Glomerular visceral epithelial cell (primary cell): ENCODE measurements at regions not wholly inside any gene's neighbourhood (a gene's known extent, or its start where the extent isn't known, plus 50 kb on each side); places are given as distances from the start of the nearest gene placed in this dataset.

Experiments
- DNase-seq: peaks from one replicate; pipeline ENCODE4 v3.0.0-alpha.2; 2016; ENCODE audit errors: extremely low spot score

DNA sequence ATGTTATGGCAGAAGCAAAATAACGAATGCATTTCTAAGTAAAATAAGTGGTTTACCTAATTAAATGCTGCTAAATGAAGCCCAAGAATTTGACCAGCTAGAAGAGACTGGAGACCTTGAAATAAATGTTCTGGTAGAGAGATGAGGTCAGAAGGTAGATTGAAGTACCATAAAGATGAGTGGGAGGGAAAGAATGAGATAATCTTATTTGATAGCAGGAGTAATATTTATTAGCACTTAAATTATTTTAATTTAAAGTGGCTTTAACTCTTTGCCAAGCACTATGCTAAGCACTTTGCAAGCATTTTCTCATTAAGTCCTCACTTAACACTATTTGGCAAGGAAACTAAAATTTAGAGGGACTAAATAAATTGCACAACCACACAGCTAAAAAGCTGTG lies 314.9 kb upstream of the CCDC54 start:
- no peak for DNase-seq

- DNase-seq = peak; percentile 33
Observed at GRCh38 chr3:107062787-107063186, 314.5 kb upstream of the CCDC54 start.

DNA sequence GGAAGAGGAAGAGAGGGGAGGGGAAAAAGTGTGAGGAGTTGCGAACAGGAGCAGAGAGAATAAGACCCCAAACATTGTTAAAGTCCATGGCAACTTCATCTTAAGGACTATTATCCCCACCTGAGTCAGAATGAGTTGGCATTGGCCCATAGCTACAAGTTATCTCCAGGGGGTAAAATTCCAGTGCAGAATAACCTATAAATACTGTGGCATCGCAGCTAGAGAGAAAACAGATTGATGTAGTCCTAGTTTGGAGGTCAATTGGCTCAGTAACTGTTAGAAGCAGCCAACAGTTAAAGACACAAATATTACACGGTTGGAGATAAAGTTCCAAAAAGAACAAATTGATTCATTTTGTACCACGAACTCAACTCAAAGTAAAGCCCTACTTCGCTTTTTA lies 313.9 kb upstream of the CCDC54 start:
- peak; percentile 82 for DNase-seq

GRCh38 chr3:107064405-107065060 lies 312.7 kb upstream of the CCDC54 start:
- peak; percentile 84 for DNase-seq

GRCh38 chr3:107065094-107065861 lies 312.0 kb upstream of the CCDC54 start:
- DNase-seq = peak; percentile 49

DNA sequence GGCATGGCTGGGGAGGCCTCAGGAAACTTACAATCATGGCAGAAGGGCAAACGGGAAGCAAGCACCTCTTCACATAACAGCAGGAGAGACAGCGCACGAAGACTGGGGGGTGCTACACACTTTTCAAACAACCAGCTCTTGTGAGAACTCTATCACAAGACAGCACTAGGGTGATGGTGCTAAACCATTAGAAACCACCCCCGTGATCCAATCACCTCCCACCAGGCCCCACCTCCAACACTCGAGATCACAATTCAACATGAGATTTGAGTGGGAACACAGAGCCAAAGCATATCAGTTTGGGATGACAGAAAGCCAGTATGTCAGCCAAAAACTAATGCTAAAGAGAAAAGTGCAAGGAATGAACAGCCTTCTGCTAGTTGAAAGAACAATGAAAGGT lies 309.8 kb upstream of the CCDC54 start:
- no peak for DNase-seq

GRCh38 chr3:107068980-107069379 lies 308.3 kb upstream of the CCDC54 start:
- peak; percentile 63 for DNase-seq

DNA sequence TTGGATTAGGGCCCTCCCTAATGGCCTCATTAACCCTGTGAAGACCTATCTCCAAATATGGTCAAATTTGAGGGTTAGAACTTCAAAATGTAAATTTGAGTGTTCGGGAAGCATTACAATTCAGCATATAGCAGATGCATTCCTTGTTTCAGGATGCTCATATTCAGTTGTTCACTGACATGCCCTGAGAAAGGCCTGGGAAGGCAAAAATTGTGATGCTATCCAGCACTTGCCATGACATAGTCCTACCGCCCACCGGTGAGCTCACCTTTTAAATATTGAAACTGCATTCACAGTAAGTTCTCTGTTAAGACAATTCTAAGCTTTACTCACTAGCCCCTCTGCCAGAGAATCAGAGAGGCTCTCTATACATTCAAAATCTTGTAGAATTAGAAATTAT lies 300.3 kb upstream of the CCDC54 start:
- no peak for DNase-seq

GRCh38 chr3:107077391-107077790 lies 299.8 kb upstream of the CCDC54 start:
- DNase-seq = no peak

- DNase-seq = no peak
Observed at GRCh38 chr3:107082527-107082926, 294.7 kb upstream of the CCDC54 start.

GRCh38 chr3:107085261-107085660 lies 292.0 kb upstream of the CCDC54 start:
- DNase-seq = peak; percentile 49

DNA sequence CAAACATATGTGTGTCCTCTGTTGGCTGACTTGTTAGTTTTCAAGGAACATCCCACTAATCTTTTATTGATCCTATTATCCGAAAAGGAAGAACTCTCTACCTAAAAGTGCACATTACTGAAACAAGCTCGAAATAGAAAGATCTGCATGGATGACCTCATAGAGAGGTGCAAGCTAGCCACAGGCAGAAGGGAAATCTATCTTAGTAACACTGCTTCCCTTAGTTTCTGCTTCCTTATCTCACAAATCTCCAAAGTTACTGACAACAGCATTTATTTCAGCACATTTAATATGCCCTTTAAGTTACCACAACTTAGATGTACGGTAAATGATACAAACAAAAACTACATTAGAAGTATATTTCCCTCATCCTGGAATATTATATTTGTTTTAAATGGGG lies 285.1 kb upstream of the CCDC54 start:
- DNase-seq = no peak

DNA sequence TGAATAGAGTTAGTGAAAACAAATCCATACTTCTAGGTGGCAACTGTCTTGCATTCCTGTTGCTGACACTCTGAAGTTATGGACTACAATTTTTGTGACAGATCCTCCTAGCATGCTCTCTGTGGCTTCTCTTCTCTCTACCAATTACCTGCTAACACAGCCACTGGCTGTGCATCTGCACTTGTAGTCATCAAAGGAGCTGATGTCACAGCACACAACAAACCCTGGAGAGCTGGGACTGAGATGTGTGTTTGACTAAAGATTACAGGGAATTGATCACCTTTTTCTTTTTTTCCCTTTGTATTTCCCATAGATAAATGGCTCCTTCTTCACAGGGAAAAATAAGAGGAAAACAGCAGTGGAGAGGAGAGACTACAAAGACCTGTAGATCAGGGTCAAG lies 278.4 kb upstream of the CCDC54 start:
- no peak for DNase-seq

DNA sequence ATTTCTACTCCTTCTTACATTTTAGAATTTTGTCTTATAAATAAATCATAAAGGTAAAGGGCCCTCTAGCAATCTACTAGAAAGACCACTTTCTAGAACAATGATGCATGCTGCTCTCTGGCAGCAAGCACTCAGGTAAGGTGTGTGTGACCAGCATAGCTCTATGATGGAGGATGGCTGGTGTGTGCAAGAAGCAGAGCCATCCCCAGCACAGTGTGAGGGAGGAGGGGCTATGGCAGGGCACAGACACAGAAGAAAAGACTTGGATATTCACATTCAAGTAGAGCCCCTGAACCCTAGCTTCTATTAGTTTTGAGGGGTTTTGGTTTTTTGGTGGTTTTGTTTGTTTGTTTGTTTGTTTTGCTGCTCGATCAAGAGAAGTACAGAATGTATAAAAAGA lies 277.1 kb upstream of the CCDC54 start:
- DNase-seq = no peak

GRCh38 chr3:107100573-107100972 lies 276.7 kb upstream of the CCDC54 start:
- no peak for DNase-seq

- DNase-seq = no peak
Observed at GRCh38 chr3:107103786-107104185, 273.5 kb upstream of the CCDC54 start.

GRCh38 chr3:107106316-107106715 lies 270.9 kb upstream of the CCDC54 start:
- DNase-seq = peak; percentile 31

GRCh38 chr3:107106907-107107306 lies 270.3 kb upstream of the CCDC54 start:
- no peak for DNase-seq

- no peak for DNase-seq
Observed at GRCh38 chr3:107110596-107111305, 266.5 kb upstream of the CCDC54 start.

DNA sequence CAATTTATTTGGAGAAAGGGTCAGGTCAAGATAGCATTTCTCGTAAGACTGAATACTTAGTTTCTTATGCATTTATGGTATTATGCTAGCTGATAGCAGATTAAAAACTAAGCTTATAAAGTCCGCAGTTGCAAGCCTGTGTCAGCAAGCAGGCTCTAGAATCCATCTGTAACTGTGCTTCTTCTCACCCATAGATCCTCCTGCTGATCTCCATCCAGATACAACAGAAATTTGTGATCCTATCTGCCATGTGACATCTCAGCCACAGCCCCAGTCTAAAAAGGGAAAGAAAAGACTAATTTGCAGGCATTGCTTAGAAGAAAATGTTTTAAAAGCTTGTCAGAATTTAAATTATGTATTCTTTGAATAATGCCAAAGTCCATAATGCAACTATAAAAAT lies 265.4 kb upstream of the CCDC54 start:
- DNase-seq = no peak

DNA sequence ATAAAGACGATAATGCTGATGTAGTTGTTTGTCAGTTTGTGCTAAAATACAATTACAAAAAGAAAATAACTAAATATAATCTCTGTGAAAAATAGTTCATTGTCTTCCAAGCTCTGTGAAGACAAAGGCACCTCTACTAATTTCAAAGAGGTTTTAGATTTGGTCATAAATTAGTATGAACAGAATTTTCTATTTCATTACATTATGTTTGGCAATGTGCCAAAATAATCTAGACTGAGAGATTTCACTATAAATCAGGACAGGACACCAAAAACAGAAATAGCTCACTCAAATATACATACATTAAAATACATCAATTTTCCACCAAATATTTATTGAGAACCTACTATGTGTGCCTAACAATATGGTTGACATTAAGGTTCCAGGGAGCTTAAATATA lies 264.9 kb upstream of the CCDC54 start:
- DNase-seq = no peak

- no peak for DNase-seq
Observed at GRCh38 chr3:107116251-107116650, 261.0 kb upstream of the CCDC54 start.

- no peak for DNase-seq
Observed at GRCh38 chr3:107117156-107117555, 260.1 kb upstream of the CCDC54 start.
